C1 segment of cervical spinal cord (tissue), 14 donors: ENCODE measurements at regions not wholly inside any gene's neighbourhood (a gene's known extent, or its start where the extent isn't known, plus 50 kb on each side); places are given as distances from the start of the nearest gene placed in this dataset.
"Not testable (repeated sequence)": the region's sequence is repeated elsewhere in the genome, so short reads cannot be mapped to it uniquely, and the experiment has no call there.

Experiments used
- DNase-seq, 14 donors: peaks; one replicate each; lab custom pipeline; 2025; lab: John Stamatoyannopoulos, UW

DNA sequence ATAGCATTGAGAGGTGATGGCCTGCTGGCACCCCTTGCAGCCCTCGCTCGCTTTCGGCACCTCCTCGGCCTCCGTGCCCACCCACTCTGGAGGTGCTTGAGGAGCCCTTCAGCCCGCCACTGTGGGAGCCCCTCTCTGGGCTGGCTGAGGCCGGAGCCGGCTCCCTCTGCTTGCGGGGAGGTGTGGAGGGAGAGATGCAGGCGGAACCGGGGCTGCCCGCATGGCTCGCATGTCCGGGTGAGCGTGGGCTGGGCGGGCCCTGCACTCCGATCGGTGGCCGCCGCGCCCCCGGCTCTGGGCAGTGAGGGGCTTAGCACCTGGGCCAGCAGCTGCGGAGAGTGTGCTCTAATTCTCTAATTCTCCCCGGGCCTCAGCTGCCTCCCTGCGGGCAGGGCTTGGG lies 101.1 kb downstream of the KIF4B start:
- no peak for DNase-seq

DNA sequence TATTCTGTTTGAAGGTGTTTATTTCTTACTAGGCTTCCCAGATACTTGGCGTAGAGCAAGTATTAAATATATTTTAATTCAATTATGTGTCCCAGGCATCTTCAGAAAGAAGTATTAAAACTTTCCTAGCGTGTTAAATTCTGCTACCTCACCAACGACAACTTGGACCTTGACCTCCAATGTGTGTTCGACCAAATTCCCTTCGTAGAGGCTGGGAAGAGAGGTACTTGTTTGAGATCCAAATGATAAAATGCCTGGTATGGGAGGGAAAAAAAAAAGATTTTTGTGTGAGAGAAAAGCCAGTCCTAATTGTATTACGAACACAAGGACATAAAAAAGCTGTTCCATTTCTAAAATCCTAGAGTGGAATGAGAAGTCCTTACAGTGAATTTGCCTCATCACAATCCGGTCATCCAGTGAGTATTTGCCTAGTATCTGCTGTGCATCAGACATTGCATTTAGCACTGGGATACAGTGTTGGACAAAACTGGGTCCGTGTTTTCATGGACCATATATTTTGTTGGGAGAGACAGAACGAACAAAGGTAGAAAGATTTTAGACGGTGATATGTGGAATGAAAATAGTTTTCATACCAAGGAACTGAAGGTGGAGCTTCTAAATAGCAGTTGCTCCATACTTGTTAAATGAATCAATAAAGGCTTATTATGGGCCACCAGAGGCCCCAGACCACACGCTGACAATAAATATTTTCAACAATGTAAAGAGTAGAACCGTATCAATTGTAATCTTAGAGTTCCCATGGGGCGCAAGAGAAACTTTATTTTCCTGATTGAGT lies 103.1 kb downstream of the KIF4B start:
- no peak for DNase-seq

DNA sequence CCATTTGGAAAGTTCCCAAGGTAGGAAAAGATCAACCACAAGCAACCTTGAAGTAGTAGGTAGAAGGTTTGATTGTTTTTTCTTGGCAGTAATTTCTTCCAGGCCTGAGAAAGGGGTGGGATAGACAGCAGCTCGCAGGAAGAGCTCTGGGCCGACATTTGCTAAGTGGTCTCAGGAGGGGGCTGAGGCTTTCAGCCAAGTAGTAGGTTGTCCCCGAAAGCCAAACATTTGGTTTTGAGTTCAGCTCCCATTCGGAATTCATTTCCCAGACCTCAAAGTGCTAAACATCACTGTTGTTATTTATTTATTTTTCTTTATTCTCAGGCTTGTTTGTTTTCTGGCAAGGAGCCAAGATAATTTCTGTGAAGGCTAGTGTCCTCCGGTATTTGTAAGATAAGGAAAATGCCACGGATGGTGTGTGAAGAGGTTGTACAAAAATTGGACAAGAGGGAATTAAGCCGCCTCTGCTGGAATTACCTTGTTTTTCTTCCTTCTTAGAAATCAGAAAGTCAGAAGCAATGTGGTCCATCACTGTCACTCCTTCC lies 112.1 kb downstream of the KIF4B start:
- no peak for DNase-seq

DNA sequence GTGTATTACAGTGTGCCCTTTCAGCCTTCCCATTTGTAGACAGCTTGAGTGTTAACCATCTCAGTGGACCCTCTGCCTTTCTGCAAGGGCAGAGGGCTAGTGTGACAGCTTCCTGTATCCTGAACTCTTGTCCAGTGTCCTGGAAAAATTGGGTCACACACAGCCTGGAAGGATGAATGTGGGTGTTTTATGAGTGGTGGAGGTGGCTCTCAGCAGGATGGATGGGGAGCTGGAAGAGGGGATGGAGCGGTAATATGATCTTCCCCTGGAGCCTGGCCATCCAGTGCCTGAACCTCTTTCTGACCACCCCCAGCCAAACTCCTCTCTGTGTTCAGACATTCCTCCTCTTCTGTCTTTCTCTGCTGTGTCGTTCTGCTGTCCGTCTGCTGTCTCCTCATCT lies 113.0 kb downstream of the KIF4B start:
- DNase-seq: no peak

DNA sequence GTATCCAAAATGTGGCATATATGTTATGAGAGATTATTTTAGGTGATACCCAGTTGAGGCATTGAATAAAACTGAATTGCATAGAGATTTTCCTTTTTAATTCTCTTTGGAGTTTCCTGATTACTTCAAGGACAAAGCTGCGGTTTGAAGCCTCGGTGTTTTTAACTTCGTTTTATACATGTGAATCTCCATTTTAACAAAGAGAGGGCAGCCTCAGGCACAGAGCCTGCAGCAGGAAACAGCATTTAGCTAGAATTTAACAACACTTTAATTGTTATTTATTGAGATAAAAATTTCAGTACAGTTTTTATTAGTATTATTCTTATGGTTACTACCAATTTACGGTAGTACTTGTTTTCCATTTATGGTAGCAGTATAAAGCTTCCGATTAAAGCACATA lies 114.0 kb downstream of the KIF4B start:
- no peak for DNase-seq

DNA sequence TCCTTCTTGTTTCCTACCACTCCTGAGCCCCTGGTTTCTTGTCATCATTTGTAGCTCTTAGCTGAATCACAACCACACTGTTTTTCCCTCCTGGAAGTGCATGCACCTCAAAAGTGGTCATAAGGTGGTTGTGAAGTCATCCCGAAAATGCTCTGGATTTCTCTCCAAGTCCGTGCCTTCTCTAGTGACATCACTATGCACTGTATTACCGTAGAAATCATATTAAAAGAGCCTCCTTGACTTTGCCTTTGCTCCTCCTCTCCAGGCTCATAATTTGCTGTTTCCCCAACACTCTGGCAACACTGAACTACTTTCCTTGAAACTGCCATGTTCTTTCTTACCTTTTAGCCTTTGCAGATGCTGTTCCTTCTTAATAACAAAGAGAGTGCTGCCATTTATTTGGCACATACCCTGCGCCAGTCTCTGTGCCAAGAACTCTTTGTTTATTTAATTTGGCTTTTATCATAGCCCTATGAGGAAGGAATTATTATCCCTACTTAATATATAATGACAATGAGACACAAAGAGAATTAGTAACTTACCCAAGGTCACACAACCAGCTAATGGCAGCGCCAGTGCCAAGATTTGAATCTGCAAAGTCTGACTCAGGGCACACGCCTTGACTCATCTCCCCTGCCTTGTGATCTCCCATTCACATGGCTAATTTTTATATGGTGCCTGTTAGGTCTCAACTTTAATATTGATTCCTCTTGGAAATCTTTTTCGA lies 115.4 kb downstream of the KIF4B start:
- no peak for DNase-seq

DNA sequence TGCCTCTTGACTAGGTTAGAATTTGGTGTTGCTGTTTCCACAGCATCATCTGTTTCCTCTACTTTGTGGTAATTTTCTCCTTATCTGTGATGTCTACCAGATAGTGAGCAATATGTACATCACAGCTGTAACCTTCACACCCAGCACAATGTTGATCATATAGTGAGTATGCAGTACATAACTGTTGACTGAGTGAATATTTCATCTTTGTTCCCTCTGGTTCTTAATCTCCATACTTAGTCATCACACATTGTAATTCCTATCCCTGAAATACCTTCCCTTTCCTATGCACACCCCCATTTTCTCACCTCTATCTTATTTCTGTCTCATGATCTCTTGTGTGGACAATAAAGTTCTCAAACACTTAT lies 115.9 kb downstream of the KIF4B start:
- no peak for DNase-seq

DNA sequence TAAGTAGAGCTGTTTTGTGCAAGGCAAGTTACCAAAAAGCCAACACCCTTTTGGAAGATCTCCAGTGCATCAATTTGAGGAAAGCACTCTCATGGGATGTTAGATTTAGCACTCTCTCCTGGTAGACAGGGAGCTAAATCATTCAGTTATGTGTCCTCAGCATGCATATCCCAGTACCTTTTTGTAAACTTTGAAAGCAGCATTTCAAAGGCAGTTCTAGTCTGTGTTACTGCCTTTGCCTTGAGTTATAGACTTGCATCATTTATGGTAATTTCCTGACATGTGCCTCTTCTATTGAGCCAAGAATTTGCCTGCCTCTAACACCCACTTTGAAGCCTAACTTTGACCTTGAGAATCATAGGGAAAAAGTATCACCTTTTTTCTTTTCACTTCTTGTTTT lies 120.6 kb downstream of the KIF4B start:
- no peak for DNase-seq

DNA sequence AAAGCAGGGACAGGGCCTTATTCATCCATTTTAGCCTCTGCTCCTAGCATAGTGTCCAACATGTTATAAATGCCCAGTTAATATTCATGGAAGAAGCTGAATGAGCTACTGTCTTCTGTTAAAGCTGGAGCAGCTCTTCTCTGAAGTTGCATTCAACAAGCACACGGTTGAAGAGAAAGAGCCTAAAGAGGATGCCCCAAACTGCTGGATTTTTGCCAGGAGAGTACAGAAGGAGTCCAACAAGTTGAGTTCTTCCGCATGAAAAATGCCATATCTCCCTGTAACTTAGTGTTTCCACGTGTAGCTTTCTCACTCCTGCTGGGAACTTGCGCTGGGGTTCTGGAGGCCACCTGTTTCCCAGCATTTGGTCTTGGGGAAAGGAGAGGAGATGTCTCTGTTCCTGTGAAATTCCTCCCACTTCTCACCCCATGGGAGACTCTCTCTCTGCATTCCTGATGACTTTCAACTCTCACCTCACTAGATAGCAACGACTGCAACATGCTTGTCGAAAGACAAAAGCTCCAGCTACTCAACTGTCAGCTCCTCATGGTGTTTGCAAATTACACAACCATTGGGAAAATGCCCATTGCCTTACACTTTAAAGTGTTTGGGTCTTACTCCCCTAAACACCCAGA lies 122.8 kb downstream of the KIF4B start:
- no peak for DNase-seq

DNA sequence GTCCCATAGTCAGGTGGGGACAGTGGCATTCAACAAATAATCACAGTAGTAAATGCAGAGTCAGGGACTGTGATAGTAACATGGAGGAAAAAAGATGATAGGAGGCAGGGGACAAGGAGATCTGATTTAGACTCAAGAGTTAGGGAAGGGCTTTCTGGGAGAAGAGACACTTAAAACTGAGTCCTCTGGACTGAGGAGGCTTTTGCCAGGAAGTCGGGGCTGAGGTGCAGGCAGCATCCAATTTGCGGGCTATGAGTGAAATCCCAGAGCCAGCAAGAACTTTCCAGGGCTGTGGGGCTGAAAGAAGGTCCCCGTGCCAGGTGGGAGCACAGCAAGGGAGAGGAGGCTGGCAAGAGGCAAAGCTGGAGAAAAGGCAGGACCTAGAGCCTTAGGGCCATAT lies 124.1 kb downstream of the KIF4B start:
- no peak for DNase-seq

DNA sequence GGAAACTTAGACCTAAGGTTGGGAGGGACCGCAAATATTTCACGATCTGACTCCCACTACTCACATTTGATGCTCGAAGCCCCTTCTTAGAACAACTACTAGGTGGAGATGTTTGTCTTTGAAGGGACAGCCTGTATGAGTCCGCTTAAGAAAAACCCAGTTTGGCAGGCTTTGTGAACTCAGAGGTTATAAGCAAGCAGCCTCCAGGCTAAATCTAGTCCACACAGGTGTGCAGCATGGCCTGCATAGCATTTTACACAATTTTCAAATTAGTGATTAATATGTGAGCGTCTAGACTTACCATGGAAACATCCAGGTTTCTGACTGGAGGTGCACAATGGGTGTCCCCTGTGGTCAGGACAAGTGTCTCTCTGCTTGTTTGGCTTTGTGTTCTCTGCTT lies 127.1 kb downstream of the KIF4B start:
- DNase-seq: no peak

DNA sequence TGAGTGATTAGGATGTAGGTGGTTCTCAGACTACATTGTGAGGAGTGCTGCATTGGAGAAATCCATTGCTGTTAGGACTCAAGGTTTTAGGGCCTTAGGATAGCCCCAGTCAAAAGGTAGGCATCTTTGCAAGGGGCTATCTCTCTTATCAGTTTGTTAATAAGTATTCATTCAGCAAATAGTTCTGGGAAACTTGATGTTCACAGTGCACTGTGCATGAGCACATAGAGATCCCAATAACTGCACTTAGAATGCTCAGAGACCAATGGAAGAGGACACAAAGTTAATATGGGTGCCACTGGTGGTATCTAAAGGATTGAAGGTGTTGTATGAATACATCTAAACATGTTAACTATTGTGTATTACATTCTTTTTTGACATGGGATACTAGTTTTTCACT lies 131.4 kb downstream of the KIF4B start:
- no peak for DNase-seq

DNA sequence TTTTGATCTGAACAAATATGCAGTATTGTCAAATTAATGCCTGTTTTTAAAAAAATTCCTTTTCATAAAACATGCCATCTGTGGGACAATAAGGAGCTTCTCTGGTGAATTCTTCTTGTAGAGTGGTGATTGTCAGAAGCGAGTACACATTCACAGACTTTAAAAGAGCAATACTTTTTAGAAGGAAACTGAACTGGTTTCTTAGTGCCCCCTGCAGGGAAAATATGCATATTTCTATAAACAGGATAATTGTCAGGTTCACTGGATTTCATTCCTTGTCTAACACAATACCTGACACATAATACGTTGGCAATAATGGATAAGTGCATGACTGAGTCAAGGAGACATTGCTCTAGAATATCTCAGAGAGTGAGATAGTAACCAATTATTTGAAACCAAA lies 133.7 kb downstream of the KIF4B start:
- no peak for DNase-seq

DNA sequence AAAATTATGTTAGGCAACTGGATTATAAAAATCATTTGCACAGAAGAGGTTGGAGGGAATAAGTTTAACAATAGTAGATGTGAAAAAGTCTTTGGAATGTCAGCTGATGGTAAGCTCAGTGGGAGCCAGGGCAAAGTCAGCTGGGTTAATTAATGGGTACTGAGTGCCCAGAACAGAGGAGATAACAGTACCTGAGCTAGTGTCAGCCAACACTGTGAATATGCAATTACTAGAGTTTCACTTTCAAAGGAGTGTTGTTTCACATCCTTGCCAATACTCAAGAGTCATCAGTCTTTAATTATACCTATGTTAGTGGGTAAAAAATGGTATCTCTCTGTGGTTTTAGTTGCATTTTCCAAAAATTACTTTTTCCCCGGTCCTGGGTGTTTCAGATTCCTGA lies 135.1 kb downstream of the KIF4B start:
- DNase-seq: no peak

DNA sequence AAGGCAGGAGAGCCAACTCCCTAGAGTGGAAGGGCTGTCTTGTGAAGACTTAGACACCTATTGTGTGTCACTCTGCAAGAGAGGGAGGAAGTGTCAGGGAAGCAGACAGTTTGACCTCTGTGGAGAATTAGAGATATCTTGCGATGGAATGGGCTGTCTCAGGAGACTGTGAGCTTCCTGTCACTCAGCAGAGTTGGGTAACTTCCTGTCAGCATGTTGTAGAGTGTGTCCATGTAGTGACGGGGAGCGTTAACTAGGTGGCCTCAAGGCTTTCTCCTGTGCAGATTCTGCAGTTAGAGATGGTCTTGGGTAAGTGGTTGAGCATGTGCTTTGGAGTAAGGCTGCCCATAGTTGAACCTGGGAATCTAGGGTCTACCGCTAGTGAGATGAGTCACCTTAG lies 136.5 kb downstream of the KIF4B start:
- no peak for DNase-seq

DNA sequence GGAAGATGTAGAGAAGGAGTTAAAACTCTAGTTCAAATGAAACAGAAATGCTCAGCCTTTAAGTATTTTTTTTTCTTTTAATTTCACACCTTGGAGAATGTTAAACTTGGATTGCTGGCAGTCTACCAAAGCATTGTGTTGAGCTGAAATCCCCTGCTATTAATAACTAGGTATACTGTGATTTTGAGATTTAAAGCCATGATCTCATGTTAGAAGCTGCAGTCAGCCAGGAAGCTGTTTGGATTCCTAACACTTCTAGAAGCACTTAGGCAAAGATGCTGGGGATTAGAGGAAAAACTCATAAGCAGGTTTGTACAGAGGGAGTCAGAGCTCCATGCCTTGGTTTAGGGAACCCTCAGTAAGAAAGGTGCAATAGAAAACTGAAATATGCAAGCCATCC lies 141.4 kb downstream of the KIF4B start:
- no peak for DNase-seq

DNA sequence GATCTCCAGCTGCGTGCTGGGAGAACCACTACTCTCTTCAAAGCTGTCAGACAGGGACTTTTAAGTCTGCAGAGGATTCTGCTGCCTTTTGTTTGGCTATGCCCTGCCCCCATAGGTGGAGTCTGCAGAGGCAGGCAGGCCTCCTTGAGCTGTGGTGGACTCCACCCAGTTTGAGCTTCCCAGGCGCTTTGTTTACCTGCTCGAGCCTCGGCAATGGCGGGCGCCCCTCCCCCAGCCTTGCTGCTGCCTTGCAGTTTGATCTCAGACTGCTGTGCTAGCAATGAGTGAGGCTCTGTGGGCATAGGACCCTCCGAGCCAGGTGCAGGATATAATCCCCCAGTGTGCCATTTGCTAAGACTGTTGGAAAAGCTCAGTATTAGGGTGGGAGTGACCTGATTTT lies 149.5 kb downstream of the KIF4B start:
- not testable (repeated sequence) for DNase-seq

DNA sequence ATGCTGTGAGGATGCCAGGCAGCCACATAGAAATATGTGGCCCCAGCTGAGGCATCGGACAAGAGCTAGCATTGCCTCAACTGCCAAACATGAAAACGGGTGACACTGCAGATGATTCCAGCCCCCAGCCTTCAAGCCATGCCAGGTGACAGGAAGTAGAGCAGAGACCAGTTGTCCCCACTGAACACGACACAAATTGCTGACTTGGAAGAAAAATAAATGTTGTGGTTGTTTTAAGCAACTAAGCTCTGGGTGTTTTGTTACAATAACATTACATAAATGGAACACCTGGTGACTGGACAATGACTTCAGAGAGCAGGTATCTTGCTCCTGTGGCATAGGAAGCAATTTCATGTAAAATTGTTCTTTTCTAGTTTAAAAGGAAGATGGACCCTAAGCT lies 154.2 kb downstream of the KIF4B start:
- DNase-seq: no peak

DNA sequence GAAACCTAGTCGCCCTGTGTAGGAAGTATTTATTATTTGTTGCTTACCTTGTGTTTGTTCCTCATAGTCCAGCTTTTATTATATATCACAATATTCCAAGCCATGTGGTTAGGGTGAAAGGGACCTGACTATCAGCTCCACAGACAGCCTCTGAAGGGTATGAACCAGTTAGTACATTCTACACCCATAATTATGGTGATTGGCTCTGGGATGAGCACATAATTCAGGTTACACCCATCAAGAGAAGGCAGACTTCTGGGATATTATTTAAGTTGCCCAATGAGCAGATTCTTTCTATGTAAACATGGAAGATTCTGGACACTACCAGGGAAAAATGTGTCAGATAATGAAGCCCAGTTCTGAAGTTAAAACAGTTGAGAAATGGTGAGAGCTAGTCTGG lies 168.0 kb downstream of the KIF4B start:
- DNase-seq: no peak

DNA sequence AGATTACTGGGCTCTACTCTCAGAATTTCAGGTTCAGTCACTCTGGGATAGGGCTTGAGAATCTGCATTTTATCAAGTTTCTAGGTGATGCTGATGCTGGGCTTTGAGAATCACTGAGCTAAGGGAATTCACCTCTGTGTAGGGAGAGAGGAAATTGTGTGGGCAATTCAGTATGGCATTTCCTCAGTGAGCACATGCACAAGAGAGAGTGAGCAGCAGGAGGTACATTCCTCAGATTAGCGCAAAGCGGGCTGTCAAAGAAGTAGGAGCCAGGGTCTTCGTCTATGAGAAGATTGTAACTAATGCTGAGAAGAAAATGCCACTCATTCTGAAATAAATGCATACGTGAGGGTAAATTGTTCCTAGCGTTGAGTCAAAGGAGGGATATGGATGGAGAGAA lies 175.9 kb downstream of the KIF4B start:
- DNase-seq: no peak

DNA sequence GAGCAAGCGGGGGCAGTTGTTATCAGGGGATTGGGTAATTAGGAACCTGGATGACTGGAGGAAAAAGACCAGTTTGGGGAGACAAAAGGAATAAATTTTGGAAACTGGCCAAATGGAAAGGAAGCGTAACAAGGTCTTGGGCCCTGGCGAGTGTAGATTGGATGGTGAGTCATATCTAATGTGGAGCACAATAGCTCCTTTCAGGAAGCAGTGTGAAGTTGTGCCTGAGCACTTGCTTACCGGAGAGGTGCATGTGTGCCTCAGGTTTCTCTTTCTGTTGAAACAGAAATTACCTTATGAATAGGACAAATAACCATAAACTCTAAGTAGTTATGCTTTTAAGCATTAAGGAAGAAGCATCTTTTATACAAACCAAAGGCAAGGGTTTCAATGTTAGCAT lies 176.4 kb downstream of the KIF4B start:
- DNase-seq: no peak

DNA sequence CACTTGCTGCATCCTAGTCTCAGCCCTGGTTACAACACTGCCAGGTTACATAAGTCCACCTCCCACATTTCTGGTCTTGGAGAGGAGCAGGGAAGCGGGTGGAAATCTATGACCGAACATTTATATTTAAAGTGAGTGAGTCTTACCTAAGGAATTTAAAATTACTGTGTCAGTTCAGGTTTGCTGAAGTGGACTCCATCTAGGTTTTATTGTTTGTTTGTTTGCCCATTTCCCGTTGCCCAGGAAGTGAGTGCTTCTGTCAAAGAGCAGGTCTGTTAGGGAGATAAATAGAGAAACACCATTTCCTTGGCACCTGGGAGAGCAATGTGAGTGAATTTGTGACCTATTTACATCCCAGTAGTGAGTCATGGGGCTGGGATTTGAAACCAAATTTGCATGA lies 179.5 kb downstream of the KIF4B start:
- DNase-seq: no peak
